ENCODE measurements at regions not wholly inside any gene's neighbourhood (a gene's known extent, or its start where the extent isn't known, plus 50 kb on each side); places are given as distances from the start of the nearest gene placed in this dataset.

DNA sequence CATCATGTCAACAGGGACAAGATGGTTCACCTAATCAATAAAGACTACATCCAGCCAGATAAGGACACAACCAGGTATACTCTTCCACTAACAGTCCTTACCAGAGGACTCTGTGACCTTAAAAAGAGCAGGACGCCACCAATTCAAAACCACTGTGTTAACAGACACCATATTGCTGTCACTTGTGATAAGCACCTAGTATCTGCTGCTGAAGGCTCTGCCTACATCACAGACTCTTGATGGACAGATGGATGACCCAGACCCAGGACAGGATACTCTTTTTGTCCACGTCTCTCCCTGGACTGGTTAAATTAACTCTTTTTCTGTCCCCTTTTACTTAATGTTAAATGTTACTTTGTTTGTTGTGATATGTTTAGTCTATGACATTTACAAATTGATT is 586.2 kb upstream of the AGA start:
- in situ Hi-C loops (cut with MboI; ENCODE audit: low sequenced_read_pairs) (no loop called here), dilution Hi-C loops (cut with HindIII; ENCODE audit: low sequenced_read_pairs, unreplicated experiment) (no loop called here), intact Hi-C loops (cut with micrococcal nuclease) (no loop called here)
- H3K18ac ChIP-seq (ENCODE audit: low read depth, low read length): no peak overlapping the region
- H3K4me1 ChIP-seq (ENCODE audit: control insufficient read depth, insufficient read depth, low read length): no peaks in the 10 kb centered on the region
- DNase-seq (no peak), ATAC-seq (ENCODE audit: low read depth) (no peak)
- no peak overlapping the region for H3K4me2 ChIP-seq (ENCODE audit: low read depth, low read length)
- WGBS, 2 experiments (ENCODE audit: extremely low coverage in 2 of 2, insufficient read length in 1 of 2): no CpG with 5 or more reads among the region's 2 CpGs
- no peak overlapping the region for H3K27ac ChIP-seq (ENCODE audit: insufficient read depth, low read length)
- no peak overlapping the region for H4K8ac ChIP-seq (ENCODE audit: low read depth in 2 of 2, low read length in 2 of 2)
- no TSS peak for BruUV-seq (replicated peaks)
- no peak for TF ChIP-seq CEBPB (IDR thresholded peaks at IDR 0.05; ENCODE audit: low read depth, low read length)
- no peak for TF ChIP-seq SMC3 (IDR thresholded peaks at IDR 0.05; ENCODE audit: low read depth, low read length)
- TF ChIP-seq, protein P1, sequence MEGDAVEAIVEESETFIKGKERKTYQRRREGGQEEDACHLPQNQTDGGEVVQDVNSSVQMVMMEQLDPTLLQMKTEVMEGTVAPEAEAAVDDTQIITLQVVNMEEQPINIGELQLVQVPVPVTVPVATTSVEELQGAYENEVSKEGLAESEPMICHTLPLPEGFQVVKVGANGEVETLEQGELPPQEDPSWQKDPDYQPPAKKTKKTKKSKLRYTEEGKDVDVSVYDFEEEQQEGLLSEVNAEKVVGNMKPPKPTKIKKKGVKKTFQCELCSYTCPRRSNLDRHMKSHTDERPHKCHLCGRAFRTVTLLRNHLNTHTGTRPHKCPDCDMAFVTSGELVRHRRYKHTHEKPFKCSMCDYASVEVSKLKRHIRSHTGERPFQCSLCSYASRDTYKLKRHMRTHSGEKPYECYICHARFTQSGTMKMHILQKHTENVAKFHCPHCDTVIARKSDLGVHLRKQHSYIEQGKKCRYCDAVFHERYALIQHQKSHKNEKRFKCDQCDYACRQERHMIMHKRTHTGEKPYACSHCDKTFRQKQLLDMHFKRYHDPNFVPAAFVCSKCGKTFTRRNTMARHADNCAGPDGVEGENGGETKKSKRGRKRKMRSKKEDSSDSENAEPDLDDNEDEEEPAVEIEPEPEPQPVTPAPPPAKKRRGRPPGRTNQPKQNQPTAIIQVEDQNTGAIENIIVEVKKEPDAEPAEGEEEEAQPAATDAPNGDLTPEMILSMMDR (conservative IDR thresholded peaks at IDR 0.05; ENCODE audit: low read depth, low read length): no peak
- TF ChIP-seq RCOR1 (IDR thresholded peaks at IDR 0.05; ENCODE audit: insufficient replicate concordance, low read length): no peak
- TF ChIP-seq MAFK (IDR thresholded peaks at IDR 0.05; ENCODE audit: low read depth, low read length): no peak
- TF ChIP-seq RFX5 (IDR thresholded peaks at IDR 0.05; ENCODE audit: low read depth, low read length): no peak
- no peak for TF ChIP-seq NFE2L2 (IDR thresholded peaks at IDR 0.05; ENCODE audit: low read depth, low read length)
- TF ChIP-seq MAZ (IDR thresholded peaks at IDR 0.05; ENCODE audit: borderline replicate concordance, low read depth, low read length): no peak
- no peak for TF ChIP-seq RAD21 (IDR thresholded peaks at IDR 0.05; ENCODE audit: low read length)
- no peak for TF ChIP-seq USF2 (IDR thresholded peaks at IDR 0.05; ENCODE audit: low read depth, low read length)
- TF ChIP-seq CHD1 (IDR thresholded peaks at IDR 0.05; ENCODE audit: low read depth, low read length): no peak
- no peak for TF ChIP-seq MXI1 (IDR thresholded peaks at IDR 0.05; ENCODE audit: borderline replicate concordance, low read depth, low read length)
- TF ChIP-seq FOS (IDR thresholded peaks at IDR 0.05; ENCODE audit: low read depth, low read length): no peak
- TF ChIP-seq POLR2A (IDR thresholded peaks at IDR 0.05; ENCODE audit: low read depth, low read length): no peak
- TF ChIP-seq, protein P2, sequence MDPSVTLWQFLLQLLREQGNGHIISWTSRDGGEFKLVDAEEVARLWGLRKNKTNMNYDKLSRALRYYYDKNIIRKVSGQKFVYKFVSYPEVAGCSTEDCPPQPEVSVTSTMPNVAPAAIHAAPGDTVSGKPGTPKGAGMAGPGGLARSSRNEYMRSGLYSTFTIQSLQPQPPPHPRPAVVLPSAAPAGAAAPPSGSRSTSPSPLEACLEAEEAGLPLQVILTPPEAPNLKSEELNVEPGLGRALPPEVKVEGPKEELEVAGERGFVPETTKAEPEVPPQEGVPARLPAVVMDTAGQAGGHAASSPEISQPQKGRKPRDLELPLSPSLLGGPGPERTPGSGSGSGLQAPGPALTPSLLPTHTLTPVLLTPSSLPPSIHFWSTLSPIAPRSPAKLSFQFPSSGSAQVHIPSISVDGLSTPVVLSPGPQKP (IDR thresholded peaks at IDR 0.05; ENCODE audit: borderline replicate concordance, low read depth, low read length): no peak
- TF ChIP-seq BHLHE40 (IDR thresholded peaks at IDR 0.05; ENCODE audit: low read depth, low read length): no peak
- H3K4ac ChIP-seq (ENCODE audit: low read depth, low read length): no peak overlapping the region
- no peak overlapping the region for H4K5ac ChIP-seq (ENCODE audit: low read depth, low read length)
- CTCF ChIA-PET: no interaction called here
- H3K79me1 ChIP-seq (ENCODE audit: low read depth in 1 of 2, low read length in 2 of 2): no peaks in the 10 kb centered on the region
- H3K27me3 ChIP-seq (ENCODE audit: control insufficient read depth, insufficient read depth, low read length): no peaks in the 10 kb centered on the region
- H3K56ac ChIP-seq (ENCODE audit: extremely low read depth, insufficient read depth, low read length): no peak overlapping the region
- no peak overlapping the region for H3K9ac ChIP-seq (ENCODE audit: low read depth, low read length)
- POLR2A ChIA-PET (ENCODE audit: unreplicated experiment): no interaction called here
- no peaks in the 10 kb centered on the region for H4K20me1 ChIP-seq (ENCODE audit: insufficient read depth, low read length)
- no peak overlapping the region for H2AK9ac ChIP-seq (replicated peaks; ENCODE audit: low read depth, low read length, poor library complexity)
- H3K9me1 ChIP-seq (ENCODE audit: insufficient read depth, low read length): no peaks in the 10 kb centered on the region
- H3K23ac ChIP-seq (ENCODE audit: low read depth, low read length): no peak overlapping the region
- no peak overlapping the region for H2BK120ac ChIP-seq (ENCODE audit: low read depth, low read length)
- no peak overlapping the region for H2AK5ac ChIP-seq (ENCODE audit: low read depth, low read length)
- no peak overlapping the region for H2BK15ac ChIP-seq (ENCODE audit: low read depth, low read length)
- H3K14ac ChIP-seq (replicated peaks; ENCODE audit: low read depth, low read length): no peak overlapping the region
- no peak overlapping the region for H3K4me3 ChIP-seq (ENCODE audit: insufficient read depth, low read depth, low read length)
- no peak overlapping the region for H2AFZ ChIP-seq (replicated peaks; ENCODE audit: low read length, poor library complexity)
- no peaks in the 10 kb centered on the region for H3K36me3 ChIP-seq (ENCODE audit: control insufficient read depth, insufficient read depth, low read length)
- no peak overlapping the region for H4K91ac ChIP-seq (ENCODE audit: insufficient read depth, low read depth, low read length)
- no peaks in the 10 kb centered on the region for H3K9me3 ChIP-seq (ENCODE audit: control insufficient read depth, insufficient read depth, low read length)
- H2BK5ac ChIP-seq (ENCODE audit: low read depth, low read length, poor library complexity, severe bottlenecking): no peak overlapping the region
- H2BK20ac ChIP-seq (ENCODE audit: low read depth, low read length): no peak overlapping the region

All from IMR-90 (cell line).